Inflammatory macrophage (primary cell): ENCODE measurements at regions not wholly inside any gene's neighbourhood (a gene's known extent, or its start where the extent isn't known, plus 50 kb on each side); places are given as distances from the start of the nearest gene placed in this dataset.
"Not testable (repeated sequence)": the region's sequence is repeated elsewhere in the genome, so short reads cannot be mapped to it uniquely, and the experiment has no call there.

Experiments
- DNase-seq, 2 donors: peaks; one replicate each; pipeline ENCODE4 v3.0.0-alpha.2; 2020 to 2022

DNA sequence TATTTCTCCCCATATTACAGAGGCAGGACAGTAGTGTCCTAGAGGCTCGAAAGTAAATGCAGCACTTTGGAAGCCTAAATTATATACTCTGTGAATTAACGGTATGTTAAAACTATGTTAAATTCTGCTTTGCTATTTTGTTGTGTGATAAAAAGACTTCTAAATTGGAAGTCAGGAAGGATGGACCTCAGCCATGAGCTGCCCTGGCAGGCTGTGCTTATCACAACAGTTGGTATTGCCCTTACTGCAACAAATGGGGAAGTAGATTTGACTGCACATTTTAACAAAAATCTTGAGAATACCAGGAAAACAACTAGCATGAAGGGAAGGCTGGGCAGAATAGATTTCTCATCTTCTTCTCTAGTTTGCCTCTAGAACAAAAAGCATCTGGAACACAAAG lies 706.6 kb downstream of the SI start:
- DNase-seq: no peak

DNA sequence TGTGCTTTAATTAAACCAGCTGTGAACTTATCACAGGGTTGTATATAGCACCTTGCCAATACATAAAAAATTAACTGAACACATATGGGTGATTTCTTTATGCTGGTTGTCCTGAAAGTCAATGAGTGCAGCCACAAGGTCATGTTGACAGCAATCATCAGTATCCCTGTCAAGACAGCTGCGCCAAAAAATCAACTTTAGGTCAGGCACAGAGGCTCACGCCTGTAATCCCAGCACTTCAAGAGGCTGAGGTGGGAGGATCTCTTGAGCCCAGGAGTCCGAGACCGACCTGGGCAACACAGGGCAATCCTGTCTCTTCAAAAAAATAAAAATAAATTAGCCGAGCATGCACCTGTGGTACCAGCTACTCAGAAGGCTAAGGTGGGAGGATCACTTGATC lies 707.3 kb downstream of the SI start:
- DNase-seq: no peak

GRCh38 chr3:164365242-164365641 lies 713.1 kb downstream of the SI start:
- DNase-seq: no peak

DNA sequence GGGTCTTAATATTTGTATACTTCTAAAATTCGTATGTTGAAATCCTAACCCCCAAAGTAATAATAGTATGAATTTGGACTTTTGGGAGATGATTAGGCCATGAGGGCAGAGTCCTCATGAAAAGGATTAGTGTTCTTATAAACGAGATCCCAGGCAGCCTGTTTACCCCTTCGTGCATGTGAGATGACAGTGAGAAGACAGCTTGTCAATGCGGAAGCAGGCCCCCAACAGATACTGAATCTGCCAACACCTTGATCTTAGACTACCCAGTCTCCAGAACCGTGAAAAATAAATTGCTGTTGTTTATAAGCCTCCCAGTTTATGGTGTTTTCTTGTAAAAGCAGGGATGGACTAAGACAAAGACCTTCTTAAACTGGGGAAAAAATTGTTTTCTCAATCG lies 714.2 kb downstream of the SI start:
- DNase-seq: no peak

- no peak for DNase-seq
These were observed 717.4 kb downstream of the SI start for GRCh38 chr3:164360738-164361406.

- DNase-seq: no peak
These were observed 718.2 kb downstream of the SI start for GRCh38 chr3:164360078-164360578.

DNA sequence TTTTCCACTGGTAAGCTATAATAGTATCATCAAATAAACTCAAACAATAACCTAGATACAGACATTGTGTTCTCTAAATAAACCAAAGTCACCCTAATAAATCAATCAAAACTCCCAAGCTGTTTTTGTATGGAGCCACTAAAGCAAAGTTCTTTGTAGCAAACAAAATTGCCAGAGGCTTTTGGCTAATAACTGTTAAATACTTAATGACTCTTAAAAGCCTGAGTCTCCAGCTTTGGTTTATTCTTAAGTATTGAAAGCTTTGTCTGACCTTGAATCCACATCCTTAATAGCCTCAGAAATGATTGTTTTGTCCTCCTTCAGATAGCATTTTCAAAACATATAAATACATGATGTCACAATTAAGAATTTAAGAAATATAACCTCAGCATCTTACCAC lies 725.3 kb downstream of the SI start:
- DNase-seq: no peak

DNA sequence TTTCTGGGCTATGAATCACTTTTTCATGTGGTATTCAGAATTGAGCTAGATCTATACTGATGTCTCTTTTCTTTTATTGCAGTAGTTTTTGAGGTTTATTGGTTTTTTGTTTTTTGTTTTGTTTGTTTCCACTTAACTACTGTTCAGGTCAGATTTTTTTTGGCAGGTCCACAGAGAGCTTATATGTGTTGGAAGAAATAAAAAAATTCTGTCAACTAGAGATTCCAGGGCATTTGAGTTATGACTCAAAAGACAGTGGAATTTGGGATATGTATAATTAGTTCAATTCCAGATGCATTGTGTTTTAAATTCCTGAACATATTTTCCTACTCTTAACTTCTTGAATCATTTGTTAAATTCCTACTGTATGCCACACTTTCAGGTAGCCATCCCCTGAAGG lies 727.2 kb downstream of the SI start:
- DNase-seq: no peak

DNA sequence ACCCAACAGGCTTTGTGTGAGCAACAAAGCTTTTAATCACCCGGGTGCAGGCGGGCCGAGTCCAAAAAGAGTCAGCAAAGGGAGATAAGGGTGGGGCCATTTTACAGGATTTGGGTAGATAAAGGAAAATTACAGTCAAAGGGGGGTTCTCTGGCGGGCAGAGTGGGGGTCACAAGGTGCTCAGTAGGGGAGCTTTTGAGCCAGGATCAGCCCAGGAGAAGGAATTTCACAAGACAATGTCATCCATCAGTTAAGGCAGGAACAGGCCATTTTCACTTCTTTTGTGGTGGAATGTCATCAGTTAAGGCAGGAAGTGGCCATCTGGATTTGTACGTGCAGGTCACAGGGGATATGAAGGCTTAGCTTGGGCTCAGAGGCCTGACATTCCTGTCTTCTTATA lies 736.1 kb downstream of the SI start:
- not testable (repeated sequence) for DNase-seq

- no peak for DNase-seq
These were observed 737.2 kb downstream of the SI start for GRCh38 chr3:164341086-164341485.

DNA sequence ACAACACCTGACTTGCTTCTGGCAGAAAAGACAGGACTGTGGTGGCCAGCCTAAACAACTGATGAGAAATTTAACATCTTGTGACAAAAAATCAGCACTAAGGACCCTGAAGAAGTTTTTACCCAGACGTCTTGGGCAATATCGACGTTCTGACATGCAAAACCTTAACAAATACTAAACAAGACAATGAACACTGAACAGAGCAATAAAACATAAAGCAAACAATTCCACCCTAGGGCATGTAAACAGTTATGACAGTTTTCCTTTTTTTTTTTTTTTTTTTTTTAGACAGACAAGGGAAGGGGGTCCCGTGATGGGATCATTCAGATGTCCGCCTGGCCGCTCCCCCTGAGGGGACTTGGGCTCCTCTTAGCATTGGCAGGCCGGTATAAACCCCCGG lies 738.0 kb downstream of the SI start:
- DNase-seq: no peak

GRCh38 chr3:164332831-164333802 lies 745.2 kb downstream of the SI start:
- DNase-seq: no peak

DNA sequence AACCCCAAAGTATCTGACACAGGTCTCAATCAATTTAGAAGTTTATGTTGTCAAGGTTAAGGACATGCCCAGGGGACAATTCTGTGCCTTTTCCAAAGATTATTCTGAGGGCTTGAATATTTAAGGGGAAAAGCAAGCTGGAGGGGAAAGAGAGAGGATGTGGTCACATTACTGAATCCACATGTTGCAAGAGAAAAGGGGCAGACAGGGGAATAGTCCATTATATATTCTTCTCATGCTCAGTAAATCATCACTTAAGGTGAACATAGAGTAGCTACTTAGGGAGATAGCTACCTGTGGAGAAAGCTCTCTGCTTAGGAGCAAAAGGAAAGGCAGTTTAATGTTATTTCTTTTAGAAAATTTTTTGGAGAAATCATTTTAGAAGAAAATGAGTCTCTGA lies 751.6 kb downstream of the SI start:
- DNase-seq: no peak

DNA sequence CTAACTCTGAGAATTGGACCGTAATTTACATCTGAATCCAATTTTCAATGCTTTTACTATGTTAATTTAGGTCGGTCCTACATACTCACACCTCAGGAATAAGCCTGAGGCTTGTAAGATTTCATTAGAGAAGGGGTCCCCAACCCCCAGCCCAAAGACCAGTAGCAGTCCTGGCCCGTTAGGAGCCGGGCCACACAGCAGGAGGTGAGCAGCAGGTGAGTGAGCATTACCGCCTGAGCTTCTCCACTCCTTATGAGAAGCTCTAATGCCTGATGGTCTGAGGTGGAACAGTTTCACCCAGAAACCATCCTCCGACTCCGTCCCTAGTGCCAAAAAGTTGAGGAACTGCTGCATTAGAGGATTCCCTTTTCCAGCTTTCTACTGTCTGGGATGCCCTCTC lies 757.3 kb downstream of the SI start:
- no peak for DNase-seq

DNA sequence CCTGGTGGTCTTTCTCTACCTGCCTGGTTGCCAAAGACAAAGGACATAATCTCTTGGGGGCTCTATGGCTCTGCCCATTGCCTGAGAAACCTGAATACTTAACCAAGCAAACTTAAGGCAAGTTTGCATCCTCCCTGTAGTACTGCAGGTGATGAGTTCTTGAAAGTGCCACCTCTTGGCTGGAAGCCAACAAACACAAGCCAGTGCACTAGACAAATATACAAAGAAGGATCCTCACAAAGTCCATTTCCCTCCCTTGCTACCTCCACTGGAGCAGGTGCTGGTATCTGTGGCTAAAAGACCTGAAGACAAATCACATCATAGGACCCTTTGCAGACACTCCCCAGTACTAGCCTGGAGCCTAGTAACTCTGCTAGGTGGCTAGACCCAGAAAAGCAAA lies 772.3 kb downstream of the SI start:
- no peak for DNase-seq

DNA sequence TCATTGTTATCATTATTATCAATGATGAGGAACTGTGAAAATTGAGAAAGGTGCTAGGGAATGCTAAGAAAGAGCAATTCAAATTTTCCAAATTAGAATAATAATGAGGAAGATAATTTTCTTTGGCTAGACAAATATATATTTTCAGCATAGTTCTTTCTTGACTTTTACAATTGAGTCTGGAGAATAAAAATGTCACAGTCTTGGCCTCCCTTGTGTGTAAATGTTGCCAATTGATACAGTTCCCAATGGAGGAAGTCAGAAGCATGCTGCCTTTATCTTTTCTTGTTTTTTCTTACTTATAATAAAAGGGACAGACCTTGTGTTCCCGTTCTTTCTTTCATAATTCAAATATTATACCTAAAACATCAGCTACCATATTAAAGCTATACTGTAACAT lies 774.4 kb downstream of the SI start:
- no peak for DNase-seq

- no peak for DNase-seq
These were observed 775.7 kb downstream of the SI start for GRCh38 chr3:164302622-164303021.

GRCh38 chr3:164291486-164291885 lies 786.8 kb downstream of the SI start:
- DNase-seq: not testable (repeated sequence)

GRCh38 chr3:164278550-164278949 lies 799.7 kb downstream of the SI start:
- no peak for DNase-seq

GRCh38 chr3:164267053-164267452 lies 811.2 kb downstream of the SI start:
- no peak for DNase-seq

GRCh38 chr3:164250923-164251322 lies 827.4 kb downstream of the SI start:
- no peak for DNase-seq

GRCh38 chr3:164236851-164237250 lies 841.4 kb downstream of the SI start:
- no peak for DNase-seq

GRCh38 chr3:164235289-164236028 lies 842.8 kb downstream of the SI start:
- no peak for DNase-seq
